ENCODE measurements at regions not wholly inside any gene's neighbourhood (a gene's known extent, or its start where the extent isn't known, plus 50 kb on each side); places are given as distances from the start of the nearest gene placed in this dataset.

- H3K4me1 Mint-ChIP-seq = peaks cover 21% of the 10 kb centered on the region
- no peak overlapping the region for H3K4me3 Mint-ChIP-seq
- no peaks in the 10 kb centered on the region for H3K9me3 Mint-ChIP-seq
- H3K27ac Mint-ChIP-seq (ENCODE audit: unreplicated experiment) = no peak overlapping the region
- DNase-seq (ENCODE audit: low read depth, low spot score) = no peak
- H3K36me3 Mint-ChIP-seq (ENCODE audit: low read depth) = no peaks in the 10 kb centered on the region
- H3K27me3 Mint-ChIP-seq (ENCODE audit: low read depth) = peaks cover 2% of the 10 kb centered on the region
- no peak for TF ChIP-seq CTCF (conservative IDR thresholded peaks at IDR 0.05)
Measured at GRCh38 chr10:11679946-11680345, 62.2 kb upstream of the ECHDC3 start.

- no peak for TF ChIP-seq CTCF (conservative IDR thresholded peaks at IDR 0.05)
- no peak overlapping the region for H3K4me3 Mint-ChIP-seq
- no peak for DNase-seq (ENCODE audit: low read depth, low spot score)
- H3K9me3 Mint-ChIP-seq = no peaks in the 10 kb centered on the region
- H3K4me1 Mint-ChIP-seq = peaks cover 6% of the 10 kb centered on the region
- peaks cover 2% of the 10 kb centered on the region for H3K27me3 Mint-ChIP-seq (ENCODE audit: low read depth)
- no peak overlapping the region for H3K27ac Mint-ChIP-seq (ENCODE audit: unreplicated experiment)
- H3K36me3 Mint-ChIP-seq (ENCODE audit: low read depth) = no peaks in the 10 kb centered on the region
Measured at GRCh38 chr10:11678074-11678793, 63.9 kb upstream of the ECHDC3 start.

GRCh38 chr10:11677480-11677879 lies 64.7 kb upstream of the ECHDC3 start:
- Mint-ChIP-seq H3K27me3 (ENCODE audit: low read depth) (peaks cover 2% of the 10 kb centered on the region), H3K27ac (ENCODE audit: unreplicated experiment) (no peak overlapping the region), H3K4me3 (no peak overlapping the region), H3K9me3 (no peaks in the 10 kb centered on the region), H3K4me1 (no peaks in the 10 kb centered on the region), H3K36me3 (ENCODE audit: low read depth) (no peaks in the 10 kb centered on the region)
- DNase-seq (ENCODE audit: low read depth, low spot score) = no peak
- TF ChIP-seq CTCF (conservative IDR thresholded peaks at IDR 0.05) = no peak

- no peak overlapping the region for H3K27ac Mint-ChIP-seq (ENCODE audit: unreplicated experiment)
- no peak overlapping the region for H3K4me3 Mint-ChIP-seq
- H3K4me1 Mint-ChIP-seq = peaks cover 16% of the 10 kb centered on the region
- no peak for TF ChIP-seq CTCF (conservative IDR thresholded peaks at IDR 0.05)
- DNase-seq (ENCODE audit: low read depth, low spot score) = no peak
- peaks cover 2% of the 10 kb centered on the region for H3K27me3 Mint-ChIP-seq (ENCODE audit: low read depth)
- no peaks in the 10 kb centered on the region for H3K36me3 Mint-ChIP-seq (ENCODE audit: low read depth)
- H3K9me3 Mint-ChIP-seq = no peaks in the 10 kb centered on the region
Measured at GRCh38 chr10:11673346-11674280, 62.2 kb upstream of the USP6NL start.

- H3K27me3 Mint-ChIP-seq (ENCODE audit: low read depth) = peaks cover 2% of the 10 kb centered on the region
- no peak overlapping the region for H3K27ac Mint-ChIP-seq (ENCODE audit: unreplicated experiment)
- no peaks in the 10 kb centered on the region for H3K36me3 Mint-ChIP-seq (ENCODE audit: low read depth)
- H3K4me3 Mint-ChIP-seq = no peak overlapping the region
- TF ChIP-seq CTCF (conservative IDR thresholded peaks at IDR 0.05) = no peak
- H3K4me1 Mint-ChIP-seq = peaks cover 16% of the 10 kb centered on the region
- no peaks in the 10 kb centered on the region for H3K9me3 Mint-ChIP-seq
- DNase-seq (ENCODE audit: low read depth, low spot score) = no peak
Measured at GRCh38 chr10:11672836-11673235, 61.4 kb upstream of the USP6NL start.
